Activated CD4-positive, CD25-positive, alpha-beta regulatory T cell treated with anti-CD3 and anti-CD28 coated beads, Interleukin-2, amount 50 U/mL, for 24 hours (primary cell): ENCODE measurements at regions not wholly inside any gene's neighbourhood (a gene's known extent, or its start where the extent isn't known, plus 50 kb on each side); places are given as distances from the start of the nearest gene placed in this dataset.

Source experiments
- ATAC-seq, 2 donors: fragments of 150-1000 bp; cut with Tn5 transposase; one replicate each; pipeline ENCODE4 v1.10.0; 2021; ENCODE audit warnings: mild to moderate bottlenecking in 1 of 2, moderate library complexity in 1 of 2

- no peak for ATAC-seq
Observed at GRCh38 chr4:54988655-54989054, 136.7 kb downstream of the KDR start.

- ATAC-seq, result no peak
Observed at GRCh38 chr4:54986095-54986846, 139.1 kb downstream of the KDR start.

- no peak for ATAC-seq
Observed at GRCh38 chr4:54976682-54977081, 148.7 kb downstream of the KDR start.

- ATAC-seq, result no peak
Observed at GRCh38 chr4:54976031-54976430, 149.4 kb downstream of the KDR start.

GRCh38 chr4:54973784-54974183 is 151.6 kb downstream of the KDR start:
- ATAC-seq, result no peak

- ATAC-seq, result no peak
Observed at GRCh38 chr4:54971474-54971950, 153.9 kb downstream of the KDR start.

- no peak for ATAC-seq
Observed at GRCh38 chr4:54967289-54967688, 158.1 kb downstream of the KDR start.

- no peak for ATAC-seq
Observed at GRCh38 chr4:54961357-54961975, 163.9 kb downstream of the KDR start.

- no peak for ATAC-seq
Observed at GRCh38 chr4:54959651-54960116, 165.7 kb downstream of the KDR start.

GRCh38 chr4:54959131-54959530 is 166.3 kb downstream of the KDR start:
- no peak for ATAC-seq

GRCh38 chr4:54958236-54958635 is 167.2 kb downstream of the KDR start:
- no peak for ATAC-seq

GRCh38 chr4:54954656-54955388 is 170.6 kb downstream of the KDR start:
- no peak for ATAC-seq

GRCh38 chr4:54946741-54947140 is 178.7 kb downstream of the KDR start:
- ATAC-seq, result no peak

- no peak for ATAC-seq
Observed at GRCh38 chr4:54945838-54946237, 179.6 kb downstream of the KDR start.

- peak; percentile 45 to 64 for ATAC-seq
Observed at GRCh38 chr4:54942721-54943120, 182.7 kb downstream of the KDR start.

- peak; percentile 59 to 60 for ATAC-seq
Observed at GRCh38 chr4:54941994-54942552, 183.3 kb downstream of the KDR start.

GRCh38 chr4:54940996-54941865 is 184.2 kb downstream of the KDR start:
- ATAC-seq, result peak in 1 of 2 donors; percentile 42

GRCh38 chr4:54937501-54937900 is 187.9 kb downstream of the KDR start:
- ATAC-seq, result no peak

GRCh38 chr4:54933579-54933978 is 191.8 kb downstream of the KDR start:
- no peak for ATAC-seq

- ATAC-seq, result no peak
Observed at GRCh38 chr4:54930226-54930625, 195.2 kb downstream of the KDR start.

- no peak for ATAC-seq
Observed at GRCh38 chr4:54929459-54929858, 195.9 kb downstream of the KDR start.

GRCh38 chr4:54924891-54925290 is 200.5 kb downstream of the KDR start:
- ATAC-seq, result no peak
